Loucy (cell line): ENCODE measurements at regions not wholly inside any gene's neighbourhood (a gene's known extent, or its start where the extent isn't known, plus 50 kb on each side); places are given as distances from the start of the nearest gene placed in this dataset.

Experiments used
- H2AFZ ChIP-seq: fragments of 200-600 bp; sonication (generic); 2 replicates; pipeline ENCODE4 v1.6.0; 2016; ENCODE audit warnings: antibody characterized with exemption, mild to moderate bottlenecking, low read length, moderate library complexity
- H3F3A ChIP-seq: fragments of 200-600 bp; 2 replicates; pipeline ENCODE4 v1.6.0; 2016; ENCODE audit warnings: antibody characterized with exemption, low read depth, mild to moderate bottlenecking
- H3K27me3 ChIP-seq: fragments of 200-600 bp; sonication (generic); 2 replicates; pipeline ENCODE4 v1.6.1; 2014; ENCODE audit warnings: low read length, mild to moderate bottlenecking; ENCODE audit not compliant: insufficient read depth, poor library complexity, severe bottlenecking
- H3K36me3 ChIP-seq: fragments of 200-600 bp; sonication (generic); 2 replicates; pipeline ENCODE4 v1.6.1; 2016; ENCODE audit warnings: low read length; ENCODE audit not compliant: insufficient read depth
- H3K4me1 ChIP-seq: fragments of 200-600 bp; sonication (generic); 2 replicates; pipeline ENCODE4 v1.5.1; 2014; ENCODE audit warnings: low read length, mild to moderate bottlenecking; ENCODE audit not compliant: insufficient read depth, poor library complexity, severe bottlenecking
- H3K4me2 ChIP-seq: fragments of 200-600 bp; sonication (generic); 2 replicates; pipeline ENCODE4 v1.6.0; 2014; ENCODE audit warnings: antibody characterized with exemption, low read length, low read depth, mild to moderate bottlenecking; ENCODE audit not compliant: poor library complexity, severe bottlenecking
- H3K4me3 ChIP-seq: fragments of 200-600 bp; sonication (generic); 2 replicates; pipeline ENCODE4 v1.5.1; 2014; ENCODE audit warnings: low read length, mild to moderate bottlenecking, mixed read lengths; ENCODE audit not compliant: poor library complexity, severe bottlenecking
- H3K79me2 ChIP-seq: fragments of 200-600 bp; sonication (generic); 2 replicates; pipeline ENCODE4 v1.6.1; 2014; ENCODE audit warnings: low read length; ENCODE audit not compliant: insufficient read depth
- H3K9ac ChIP-seq: fragments of 200-600 bp; sonication (generic); 2 replicates; pipeline ENCODE4 v1.6.0; 2014; ENCODE audit warnings: mild to moderate bottlenecking, low read depth, low read length, moderate library complexity; ENCODE audit not compliant: poor library complexity, severe bottlenecking
- H3K9me2 ChIP-seq: fragments of 200-600 bp; sonication (generic); replicated peaks from 2 replicates; pipeline ENCODE4 v1.6.1; 2016; ENCODE audit warnings: low read depth, low read length, mixed read lengths
- H3K9me3 ChIP-seq: fragments of 200-600 bp; sonication (generic); 2 replicates; pipeline ENCODE4 v1.6.1; 2014; ENCODE audit warnings: mild to moderate bottlenecking, antibody characterized with exemption, low read length, low read depth; ENCODE audit not compliant: insufficient read depth
- H4K20me1 ChIP-seq: fragments of 200-600 bp; sonication (generic); 2 replicates; pipeline ENCODE4 v1.6.0; 2014; ENCODE audit warnings: antibody characterized with exemption, low read length, mild to moderate bottlenecking; ENCODE audit not compliant: insufficient read depth, poor library complexity, severe bottlenecking
- CTCF ChIP-seq: fragments of 200-600 bp; sonication (generic); conservative IDR thresholded peaks from 2 replicates; pipeline ENCODE4 v1.5.1; 2014; ENCODE audit warnings: mild to moderate bottlenecking, antibody characterized with exemption, low read length
- EZH2phosphoT487 ChIP-seq: fragments of 200-600 bp; IDR thresholded peaks from 2 replicates; pipeline ENCODE4 v1.6.1; 2018; ENCODE audit warnings: antibody characterized with exemption, mild to moderate bottlenecking, moderate library complexity, borderline replicate concordance

GRCh38 chr1:239732770-239733169, 346.4 kb downstream of the CHRM3 start:
- no peaks in the 10 kb centered on the region for H3F3A ChIP-seq
- H3K4me3 ChIP-seq: no peak overlapping the region
- no peaks in the 10 kb centered on the region for H3K4me1 ChIP-seq
- H3K79me2 ChIP-seq: no peaks in the 10 kb centered on the region
- no peak overlapping the region for H3K9ac ChIP-seq
- no peaks in the 10 kb centered on the region for H3K9me3 ChIP-seq
- H3K27me3 ChIP-seq: no peaks in the 10 kb centered on the region
- H2AFZ ChIP-seq: no peak overlapping the region
- H3K9me2 ChIP-seq: no peaks in the 10 kb centered on the region
- no peak overlapping the region for H3K4me2 ChIP-seq
- H3K36me3 ChIP-seq: no peaks in the 10 kb centered on the region
- no peak for TF ChIP-seq EZH2phosphoT487
- TF ChIP-seq CTCF: no peak
- H4K20me1 ChIP-seq: no peaks in the 10 kb centered on the region

GRCh38 chr1:239733995-239734394, 347.6 kb downstream of the CHRM3 start:
- H2AFZ ChIP-seq: no peak overlapping the region
- TF ChIP-seq CTCF: no peak
- TF ChIP-seq EZH2phosphoT487: no peak

GRCh38 chr1:239735111-239735510, 348.7 kb downstream of the CHRM3 start:
- no peak overlapping the region for H3K4me2 ChIP-seq
- no peaks in the 10 kb centered on the region for H3F3A ChIP-seq
- peaks cover 4% of the 10 kb centered on the region for H3K4me1 ChIP-seq
- TF ChIP-seq EZH2phosphoT487 (no peak), CTCF (no peak)
- no peak overlapping the region for H2AFZ ChIP-seq
- no peaks in the 10 kb centered on the region for H3K36me3 ChIP-seq
- H3K9me2 ChIP-seq: no peaks in the 10 kb centered on the region
- H3K9me3 ChIP-seq: no peaks in the 10 kb centered on the region
- no peaks in the 10 kb centered on the region for H3K79me2 ChIP-seq
- no peak overlapping the region for H3K9ac ChIP-seq
- H3K4me3 ChIP-seq: no peak overlapping the region
- no peaks in the 10 kb centered on the region for H4K20me1 ChIP-seq
- peaks cover 11% of the 10 kb centered on the region for H3K27me3 ChIP-seq

More at GRCh38 chr1:239733995-239734394, 347.6 kb downstream of the CHRM3 start:
- Histone ChIP-seq H3K27me3 (peaks cover 10% of the 10 kb centered on the region), H3K4me3 (no peak overlapping the region), H3F3A (no peaks in the 10 kb centered on the region), H3K9ac (no peak overlapping the region), H3K9me2 (no peaks in the 10 kb centered on the region), H3K9me3 (no peaks in the 10 kb centered on the region), H4K20me1 (no peaks in the 10 kb centered on the region), H3K4me2 (no peak overlapping the region), H3K4me1 (no peaks in the 10 kb centered on the region), H3K36me3 (no peaks in the 10 kb centered on the region), H3K79me2 (no peaks in the 10 kb centered on the region)
